ENCODE measurements at regions not wholly inside any gene's neighbourhood (a gene's known extent, or its start where the extent isn't known, plus 50 kb on each side); places are given as distances from the start of the nearest gene placed in this dataset.

- DNase-seq: no peak
These were observed 58.8 kb downstream of the SPRY1 start for GRCh38 chr4:123455360-123455759.

GRCh38 chr4:123462007-123462406 lies 65.4 kb downstream of the SPRY1 start:
- no peak for DNase-seq

- DNase-seq: no peak
These were observed 67.3 kb downstream of the SPRY1 start for GRCh38 chr4:123463869-123464268.

- no peak for DNase-seq
These were observed 68.8 kb downstream of the SPRY1 start for GRCh38 chr4:123465416-123465815.

- DNase-seq: no peak
These were observed 69.6 kb downstream of the SPRY1 start for GRCh38 chr4:123466080-123466785.

GRCh38 chr4:123468479-123469031 lies 72.0 kb downstream of the SPRY1 start:
- no peak for DNase-seq

GRCh38 chr4:123469245-123469644 lies 72.7 kb downstream of the SPRY1 start:
- DNase-seq: no peak

- DNase-seq: no peak
These were observed 73.1 kb downstream of the SPRY1 start for GRCh38 chr4:123469696-123470095.

- DNase-seq: no peak
These were observed 74.0 kb downstream of the SPRY1 start for GRCh38 chr4:123470640-123471039.

GRCh38 chr4:123471655-123472369 lies 75.2 kb downstream of the SPRY1 start:
- no peak for DNase-seq

GRCh38 chr4:123474817-123475216 lies 78.2 kb downstream of the SPRY1 start:
- no peak for DNase-seq

GRCh38 chr4:123476089-123476488 lies 79.5 kb downstream of the SPRY1 start:
- no peak for DNase-seq

GRCh38 chr4:123477711-123478209 lies 81.2 kb downstream of the SPRY1 start:
- no peak for DNase-seq

- DNase-seq: no peak
These were observed 82.3 kb downstream of the SPRY1 start for GRCh38 chr4:123478859-123479345.

GRCh38 chr4:123479944-123480343 lies 83.3 kb downstream of the SPRY1 start:
- DNase-seq: no peak

- no peak for DNase-seq
These were observed 84.3 kb downstream of the SPRY1 start for GRCh38 chr4:123480706-123481418.

GRCh38 chr4:123481717-123482116 lies 85.1 kb downstream of the SPRY1 start:
- no peak for DNase-seq

GRCh38 chr4:123484291-123484926 lies 87.8 kb downstream of the SPRY1 start:
- DNase-seq: no peak

- DNase-seq: no peak
These were observed 89.0 kb downstream of the SPRY1 start for GRCh38 chr4:123485601-123486000.

GRCh38 chr4:123488916-123489315 lies 92.3 kb downstream of the SPRY1 start:
- DNase-seq: no peak

GRCh38 chr4:123495530-123495929 lies 98.9 kb downstream of the SPRY1 start:
- DNase-seq: no peak

GRCh38 chr4:123496421-123496820 lies 99.8 kb downstream of the SPRY1 start:
- DNase-seq: no peak

GRCh38 chr4:123497340-123497739 lies 100.7 kb downstream of the SPRY1 start:
- DNase-seq: no peak

Data from NCI-H774 (cell line).